Neuronal stem cell (in vitro differentiated cells): ENCODE measurements at regions not wholly inside any gene's neighbourhood (a gene's known extent, or its start where the extent isn't known, plus 50 kb on each side); places are given as distances from the start of the nearest gene placed in this dataset.

Source experiments
- DNase-seq: peaks from one replicate; pipeline ENCODE4 v3.0.0-alpha.2; 2013; ENCODE audit warnings: low spot score
- H2AFZ ChIP-seq: one replicate; pipeline ENCODE4 v1.6.1; 2013; ENCODE audit warnings: mild to moderate bottlenecking, low read length, inconsistent platforms
- H2AK5ac ChIP-seq: 2 replicates; pipeline ENCODE4 v1.6.1; 2013; ENCODE audit warnings: low read depth, mild to moderate bottlenecking, inconsistent platforms, low read length, moderate library complexity, mixed read lengths
- H2BK120ac ChIP-seq: 2 replicates; pipeline ENCODE4 v1.6.1; 2013; ENCODE audit warnings: low read depth, mild to moderate bottlenecking, inconsistent platforms, low read length, moderate library complexity, mixed read lengths
- H2BK12ac ChIP-seq: one replicate; pipeline ENCODE4 v1.6.1; 2013; ENCODE audit warnings: low read length, inconsistent platforms
- H2BK15ac ChIP-seq: 2 replicates; pipeline ENCODE4 v1.6.1; 2013; ENCODE audit warnings: mild to moderate bottlenecking, low read length, inconsistent platforms, mixed read lengths
- H2BK5ac ChIP-seq: one replicate; pipeline ENCODE4 v1.6.1; 2013; ENCODE audit warnings: inconsistent platforms, mild to moderate bottlenecking, low read length, moderate library complexity
- H3K14ac ChIP-seq: one replicate; pipeline ENCODE4 v1.6.1; 2013; ENCODE audit warnings: low read length, inconsistent platforms
- H3K18ac ChIP-seq: 2 replicates; pipeline ENCODE4 v1.6.1; 2013; ENCODE audit warnings: low read length, inconsistent platforms
- H3K23ac ChIP-seq: 2 replicates; pipeline ENCODE4 v1.6.1; 2013; ENCODE audit warnings: low read depth, mild to moderate bottlenecking, mixed read lengths, low read length, inconsistent platforms; ENCODE audit not compliant: poor library complexity
- H3K27ac ChIP-seq: replicated peaks from 3 replicates; pipeline ENCODE4 v1.5.1; 2013; ENCODE audit warnings: low read length, inconsistent platforms
- H3K27me3 ChIP-seq, 3 experiments: 2 replicates each; pipeline ENCODE4 v1.6.1; 2013; ENCODE audit warnings: low read length in 3 of 3, mild to moderate bottlenecking in 2 of 3, inconsistent platforms in 1 of 3, low read depth in 1 of 3, mixed read lengths in 1 of 3, moderate library complexity in 1 of 3; ENCODE audit not compliant: control insufficient read depth in 3 of 3, insufficient read depth in 3 of 3
- H3K36me3 ChIP-seq, 2 donors: replicated peaks in 1 of 2; 2 replicates each; pipeline ENCODE4 v1.6.1; 2013; ENCODE audit warnings: low read length in 2 of 2; ENCODE audit not compliant: control insufficient read depth in 2 of 2, insufficient read depth in 2 of 2
- H3K4ac ChIP-seq: 2 replicates; pipeline ENCODE4 v1.6.1; 2013; ENCODE audit warnings: inconsistent platforms, mild to moderate bottlenecking, low read length, moderate library complexity
- H3K4me1 ChIP-seq, 2 donors: 1 replicate in 1 of 2; 2 replicates in 1 of 2; pipeline ENCODE4 v1.6.1; 2013; ENCODE audit warnings: low read length in 2 of 2, low read depth in 1 of 2; ENCODE audit not compliant: control insufficient read depth in 2 of 2, insufficient read depth in 1 of 2
- H3K4me2 ChIP-seq: one replicate; pipeline ENCODE4 v1.6.1; 2013; ENCODE audit warnings: mild to moderate bottlenecking, low read length, inconsistent platforms; ENCODE audit not compliant: insufficient read depth, poor library complexity, severe bottlenecking
- H3K4me3 ChIP-seq, 2 donors: 2 replicates each; pipeline ENCODE4 v1.5.1; 2013; ENCODE audit warnings: low read length in 2 of 2, mild to moderate bottlenecking in 2 of 2, inconsistent platforms in 1 of 2, moderate library complexity in 1 of 2
- H3K79me1 ChIP-seq: one replicate; pipeline ENCODE4 v1.6.1; 2013; ENCODE audit warnings: low read depth, mild to moderate bottlenecking, inconsistent platforms, low read length, moderate library complexity
- H3K9ac ChIP-seq: one replicate; pipeline ENCODE4 v1.6.1; 2013; ENCODE audit warnings: mild to moderate bottlenecking, low read depth, low read length, inconsistent platforms; ENCODE audit not compliant: poor library complexity
- H3K9me3 ChIP-seq, 2 donors: replicated peaks in 1 of 2; 2 replicates each; pipeline versions ENCODE3 to v1.6.1; 2013; ENCODE audit warnings: low read length in 2 of 2, mild to moderate bottlenecking in 2 of 2, inconsistent platforms in 1 of 2, low read depth in 1 of 2, mixed read lengths in 1 of 2, moderate library complexity in 1 of 2; ENCODE audit not compliant: control insufficient read depth in 2 of 2, insufficient read depth in 1 of 2
- H4K8ac ChIP-seq: one replicate; pipeline ENCODE4 v1.6.1; 2013; ENCODE audit warnings: low read depth, mild to moderate bottlenecking, inconsistent platforms, low read length, moderate library complexity
- H4K91ac ChIP-seq: one replicate; pipeline ENCODE4 v1.6.1; 2013; ENCODE audit warnings: low read length, low read depth, mild to moderate bottlenecking, inconsistent platforms; ENCODE audit not compliant: poor library complexity
- WGBS, 2 donors: extraction: QIAGEN DNeasy Blood & Tissue Kit; methylation state at CpG; one replicate each; pipeline ENCODE4 v1.1.7; 2013; ENCODE audit warnings: missing lambda C conversion rate in 2 of 2, mixed read lengths in 1 of 2; ENCODE audit not compliant: insufficient read length in 2 of 2, insufficient replicate concordance in 1 of 2; ENCODE audit errors: extremely low coverage in 2 of 2; 5-methylcytosine and 5-hydroxymethylcytosine counted together

- no peak for DNase-seq
These were observed 202.1 kb upstream of the PSMD7 start for GRCh38 chr16:74094514-74094913.

GRCh38 chr16:74092336-74092735, 204.3 kb upstream of the PSMD7 start:
- Histone ChIP-seq H2BK5ac (no peak overlapping the region), H3K27ac (no peak overlapping the region), H2BK15ac (no peak overlapping the region), H3K4me2 (no peak overlapping the region), H3K27me3 (no peaks in the 10 kb centered on the region), H3K14ac (no peak overlapping the region), H3K9me3 (no peaks in the 10 kb centered on the region), H3K23ac (no peak overlapping the region), H2BK12ac (no peak overlapping the region), H3K36me3 (no peaks in the 10 kb centered on the region), H4K8ac (no peak overlapping the region), H3K4ac (no peak overlapping the region), H3K4me3 (no peak overlapping the region), H4K91ac (no peak overlapping the region), H3K18ac (no peak overlapping the region), H2BK120ac (no peak overlapping the region), H3K9ac (no peak overlapping the region), H2AFZ (no peak overlapping the region), H2AK5ac (no peak overlapping the region), H3K4me1 (peaks cover 0 to 2% of the 10 kb centered on the region in 2 donors), H3K79me1 (no peaks in the 10 kb centered on the region)
- DNase-seq, result no peak
- no CpG with 5 or more reads among the region's 4 CpGs for WGBS, 2 donors

More at GRCh38 chr16:74094514-74094913, 202.1 kb upstream of the PSMD7 start:
- H3K4me1 ChIP-seq, result peaks cover 1 to 2% of the 10 kb centered on the region in 2 donors
- H3K4ac ChIP-seq, result no peak overlapping the region
- H3K27ac ChIP-seq, result no peak overlapping the region
- no peak overlapping the region for H3K14ac ChIP-seq
- peak overlapping the region; percentile 72 for H4K8ac ChIP-seq
- WGBS, 2 donors, result no CpG with 5 or more reads among the region's 4 CpGs
- no peak overlapping the region for H3K4me2 ChIP-seq
- no peaks in the 10 kb centered on the region for H3K27me3 ChIP-seq
- H3K18ac ChIP-seq, result no peak overlapping the region
- no peak overlapping the region for H2AFZ ChIP-seq
- no peak overlapping the region for H3K4me3 ChIP-seq
- H3K9ac ChIP-seq, result no peak overlapping the region
- no peaks in the 10 kb centered on the region for H3K79me1 ChIP-seq
- H2BK5ac ChIP-seq, result no peak overlapping the region
- no peak overlapping the region for H2BK120ac ChIP-seq
- no peak overlapping the region for H2BK12ac ChIP-seq
- no peak overlapping the region for H2BK15ac ChIP-seq
- H4K91ac ChIP-seq, result no peak overlapping the region
- no peak overlapping the region for H3K23ac ChIP-seq
- no peaks in the 10 kb centered on the region for H3K9me3 ChIP-seq
- H2AK5ac ChIP-seq, result no peak overlapping the region
- H3K36me3 ChIP-seq, result no peaks in the 10 kb centered on the region

DNA sequence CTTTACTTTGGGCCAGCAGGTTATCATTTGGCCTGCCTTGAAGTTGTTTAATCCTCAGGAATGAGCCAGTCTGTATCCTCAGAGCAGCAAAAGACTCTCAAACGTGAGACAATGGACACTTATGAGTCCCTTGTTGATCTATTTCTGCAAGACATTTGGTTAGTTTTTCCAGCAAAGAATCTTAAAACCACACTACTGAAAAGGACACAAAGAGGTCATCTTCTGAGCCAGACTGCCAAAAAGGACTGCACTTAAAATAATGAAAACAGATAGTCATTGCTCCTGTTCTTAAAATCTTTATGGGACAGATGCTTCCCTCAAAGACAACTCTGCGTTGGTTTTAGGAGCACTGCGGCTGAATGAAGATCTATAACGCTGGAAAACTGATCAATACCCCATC, 205.7 kb upstream of the PSMD7 start:
- H3K4ac ChIP-seq, result no peak overlapping the region
- H2BK15ac ChIP-seq, result no peak overlapping the region
- H3K27ac ChIP-seq, result no peak overlapping the region
- no peak overlapping the region for H4K91ac ChIP-seq
- H3K4me3 ChIP-seq, result no peak overlapping the region
- H2BK120ac ChIP-seq, result no peak overlapping the region
- no peak overlapping the region for H4K8ac ChIP-seq
- H3K23ac ChIP-seq, result no peak overlapping the region
- no peak overlapping the region for H2BK5ac ChIP-seq
- DNase-seq, result no peak
- H3K4me1 ChIP-seq, result peaks cover 0 to 2% of the 10 kb centered on the region in 2 donors
- no CpG with 5 or more reads among the region's 4 CpGs for WGBS, 2 donors
- H3K79me1 ChIP-seq, result no peaks in the 10 kb centered on the region
- no peak overlapping the region for H2AFZ ChIP-seq
- no peak overlapping the region for H2BK12ac ChIP-seq
- no peaks in the 10 kb centered on the region for H3K27me3 ChIP-seq
- H2AK5ac ChIP-seq, result no peak overlapping the region
- H3K14ac ChIP-seq, result no peak overlapping the region
- H3K18ac ChIP-seq, result no peak overlapping the region
- H3K36me3 ChIP-seq, result no peaks in the 10 kb centered on the region
- H3K9ac ChIP-seq, result no peak overlapping the region
- H3K9me3 ChIP-seq, result no peaks in the 10 kb centered on the region
- H3K4me2 ChIP-seq, result no peak overlapping the region

DNA sequence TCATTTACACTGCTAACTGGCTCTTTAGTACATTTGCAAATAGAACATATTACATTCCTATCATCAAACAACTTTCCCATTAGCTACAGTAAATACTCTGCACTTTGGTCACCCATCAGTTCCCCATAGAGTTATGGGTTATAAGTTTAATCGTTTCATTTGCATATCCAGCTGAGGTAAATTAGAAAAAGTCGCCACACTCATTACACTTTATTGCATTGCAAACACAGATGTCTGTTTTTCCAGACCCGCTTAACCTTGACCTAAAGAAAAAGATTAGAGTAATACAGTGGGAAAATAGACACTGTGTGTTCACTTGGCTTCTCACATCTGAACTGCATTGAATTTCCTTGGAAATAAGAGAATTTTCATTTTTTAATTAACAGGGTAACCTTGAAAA, 213.1 kb upstream of the PSMD7 start:
- Histone ChIP-seq H3K18ac (no peak overlapping the region), H2AFZ (no peak overlapping the region), H3K4me1 (peaks cover 0 to 9% of the 10 kb centered on the region in 2 donors), H3K14ac (no peak overlapping the region), H3K36me3 (no peaks in the 10 kb centered on the region), H3K23ac (no peak overlapping the region), H2AK5ac (no peak overlapping the region), H3K4me3 (no peak overlapping the region), H3K4ac (no peak overlapping the region), H3K79me1 (no peaks in the 10 kb centered on the region), H3K27me3 (no peaks in the 10 kb centered on the region), H4K8ac (no peak overlapping the region), H3K9ac (no peak overlapping the region), H4K91ac (no peak overlapping the region), H3K9me3 (no peaks in the 10 kb centered on the region), H2BK120ac (no peak overlapping the region), H2BK12ac (no peak overlapping the region), H3K4me2 (no peak overlapping the region), H2BK15ac (no peak overlapping the region), H2BK5ac (no peak overlapping the region), H3K27ac (no peak overlapping the region)
- no peak for DNase-seq
- WGBS, 2 donors, result no CpG with 5 or more reads among the region's 3 CpGs
